A673 (cell line): ENCODE measurements at regions not wholly inside any gene's neighbourhood (a gene's known extent, or its start where the extent isn't known, plus 50 kb on each side); places are given as distances from the start of the nearest gene placed in this dataset.

ENCODE experiments used
- CTCF ChIP-seq: fragments of 300-800, 200-600 bp; sonication (generic); conservative IDR thresholded peaks from 2 replicates; pipeline ENCODE4 v1.5.1; 2017; ENCODE audit warnings: low read depth, mild to moderate bottlenecking, antibody characterized with exemption, low read length, moderate library complexity, mixed read lengths
- EZH2 ChIP-seq: fragments of 200-600 bp; sonication (generic); IDR thresholded peaks from 2 replicates; pipeline ENCODE4 v1.6.1; 2017; ENCODE audit warnings: borderline replicate concordance, low read depth, mild to moderate bottlenecking, mixed read lengths, antibody characterized with exemption, low read length; ENCODE audit not compliant: poor library complexity, severe bottlenecking

DNA sequence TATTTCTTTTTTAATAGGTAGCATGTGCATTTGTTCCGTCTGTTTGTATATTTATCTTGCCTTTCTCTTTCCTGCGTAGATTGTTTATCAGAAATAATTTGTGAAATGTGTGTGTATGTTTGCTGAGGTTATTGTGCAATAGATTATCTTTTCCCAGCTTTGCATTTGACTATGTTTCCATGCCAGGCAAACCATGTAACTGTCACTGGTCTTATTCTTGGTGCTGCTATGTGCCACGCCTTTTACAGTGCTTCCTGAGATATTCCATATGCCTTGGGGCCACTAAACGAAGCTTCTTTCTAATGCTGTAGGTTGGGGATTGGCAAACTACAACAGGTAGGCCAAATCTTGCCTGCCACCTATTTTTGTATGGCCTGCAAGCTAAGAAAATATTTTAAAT lies 598.8 kb downstream of the PLPP3 start:
- TF ChIP-seq CTCF = no peak
- TF ChIP-seq EZH2 = no peak
